ENCODE measurements at regions not wholly inside any gene's neighbourhood (a gene's known extent, or its start where the extent isn't known, plus 50 kb on each side); places are given as distances from the start of the nearest gene placed in this dataset.
"Not testable (repeated sequence)": the region's sequence is repeated elsewhere in the genome, so short reads cannot be mapped to it uniquely, and the experiment has no call there.

- TF ChIP-seq CTCF (IDR thresholded peaks at IDR 0.05); EZH2 (IDR thresholded peaks at IDR 0.05; ENCODE audit: borderline replicate concordance, insufficient read depth, low read depth, low read length, poor library complexity, severe bottlenecking): not testable (repeated sequence)
Measured at GRCh38 chr7:103211049-103211448, 62.1 kb upstream of the NAPEPLD start.

Data from B cell (primary cell).